Transverse colon (tissue), 4 donors: ENCODE measurements at regions not wholly inside any gene's neighbourhood (a gene's known extent, or its start where the extent isn't known, plus 50 kb on each side); places are given as distances from the start of the nearest gene placed in this dataset.

Experiments
- EP300 ChIP-seq: sonication (generic); formaldehyde crosslinking; IDR thresholded peaks from one replicate; pipeline ENCODE4 v1.6.1; 2017; ENCODE audit warnings: antibody characterized with exemption, low read depth
- POLR2A ChIP-seq: fragments of 450-650 bp; IDR thresholded peaks from one replicate; pipeline ENCODE4 v1.6.1; 2016; ENCODE audit warnings: antibody characterized with exemption, mild to moderate bottlenecking, moderate library complexity
- POLR2AphosphoS5 ChIP-seq, 3 donors: sonication (generic); formaldehyde crosslinking; IDR thresholded peaks; one replicate each; pipeline ENCODE4 v1.6.1; 2016; ENCODE audit warnings: antibody characterized with exemption in 3 of 3
- TF ChIP-seq, protein P1 (sequence below), 5 experiments: fragments of 200-600 bp in 3 of 5; fragments of 450-650 bp in 2 of 5; sonication (generic) in 3 of 5; IDR thresholded peaks; 1 replicate in 2 of 5; 2 replicates in 3 of 5; pipeline ENCODE4 v1.5.1; 2016 to 2017; ENCODE audit warnings: antibody characterized with exemption in 5 of 5, inconsistent platforms in 3 of 5, mild to moderate bottlenecking in 2 of 5, moderate library complexity in 1 of 5

DNA sequence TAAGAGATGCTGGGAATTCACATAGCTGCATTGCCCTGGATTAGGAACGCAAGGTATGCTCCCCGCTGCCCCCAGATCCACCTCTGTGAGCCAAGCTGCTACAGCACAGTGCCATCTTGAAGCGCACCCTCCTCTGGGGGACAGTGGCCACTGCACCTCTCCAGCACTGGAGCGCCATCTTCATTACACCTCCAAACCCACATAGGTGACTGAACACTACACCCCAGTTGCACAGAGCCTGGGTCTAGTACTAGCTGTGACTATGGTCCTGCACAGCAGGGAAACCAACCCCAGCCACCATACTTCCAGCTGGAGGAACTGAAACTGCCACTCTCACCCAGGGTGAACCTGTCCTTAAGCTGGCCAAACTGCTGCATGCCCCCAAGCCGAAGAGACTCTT lies 84.6 kb downstream of the TMEM237 start:
- TF ChIP-seq, protein P1, sequence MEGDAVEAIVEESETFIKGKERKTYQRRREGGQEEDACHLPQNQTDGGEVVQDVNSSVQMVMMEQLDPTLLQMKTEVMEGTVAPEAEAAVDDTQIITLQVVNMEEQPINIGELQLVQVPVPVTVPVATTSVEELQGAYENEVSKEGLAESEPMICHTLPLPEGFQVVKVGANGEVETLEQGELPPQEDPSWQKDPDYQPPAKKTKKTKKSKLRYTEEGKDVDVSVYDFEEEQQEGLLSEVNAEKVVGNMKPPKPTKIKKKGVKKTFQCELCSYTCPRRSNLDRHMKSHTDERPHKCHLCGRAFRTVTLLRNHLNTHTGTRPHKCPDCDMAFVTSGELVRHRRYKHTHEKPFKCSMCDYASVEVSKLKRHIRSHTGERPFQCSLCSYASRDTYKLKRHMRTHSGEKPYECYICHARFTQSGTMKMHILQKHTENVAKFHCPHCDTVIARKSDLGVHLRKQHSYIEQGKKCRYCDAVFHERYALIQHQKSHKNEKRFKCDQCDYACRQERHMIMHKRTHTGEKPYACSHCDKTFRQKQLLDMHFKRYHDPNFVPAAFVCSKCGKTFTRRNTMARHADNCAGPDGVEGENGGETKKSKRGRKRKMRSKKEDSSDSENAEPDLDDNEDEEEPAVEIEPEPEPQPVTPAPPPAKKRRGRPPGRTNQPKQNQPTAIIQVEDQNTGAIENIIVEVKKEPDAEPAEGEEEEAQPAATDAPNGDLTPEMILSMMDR (IDR thresholded peaks at IDR 0.05), result no peak
- TF ChIP-seq EP300, result no peak
- TF ChIP-seq POLR2AphosphoS5 (IDR thresholded peaks at IDR 0.05), result no peak
- TF ChIP-seq POLR2A, result no peak
